Ishikawa (cell line): ENCODE measurements at regions not wholly inside any gene's neighbourhood (a gene's known extent, or its start where the extent isn't known, plus 50 kb on each side); places are given as distances from the start of the nearest gene placed in this dataset.

Source experiments
- CEBPB ChIP-seq: IDR thresholded peaks from 2 replicates; pipeline ENCODE4 v1.6.1; 2012
- CREB1 ChIP-seq: IDR thresholded peaks from 2 replicates; pipeline ENCODE4 v1.6.1; 2012; ENCODE audit warnings: low read depth
- EGR1 ChIP-seq: IDR thresholded peaks from 2 replicates; pipeline ENCODE4 v1.6.1; 2012
- EP300 ChIP-seq: IDR thresholded peaks from 2 replicates; pipeline ENCODE4 v1.6.1; 2012; ENCODE audit warnings: borderline replicate concordance
- FOXM1 ChIP-seq: IDR thresholded peaks from 2 replicates; pipeline ENCODE4 v1.6.1; 2012; ENCODE audit warnings: low read depth, borderline replicate concordance
- MAX ChIP-seq: IDR thresholded peaks from 2 replicates; pipeline ENCODE4 v1.6.1; 2012
- NFIC ChIP-seq: IDR thresholded peaks from 2 replicates; pipeline ENCODE4 v1.6.1; 2012
- RAD21 ChIP-seq: IDR thresholded peaks from 2 replicates; pipeline ENCODE4 v1.6.1; 2012; ENCODE audit warnings: low read depth
- REST ChIP-seq: IDR thresholded peaks from 2 replicates; pipeline ENCODE4 v1.6.1; 2012; ENCODE audit warnings: low read depth, mild to moderate bottlenecking
- TAF1 ChIP-seq: IDR thresholded peaks from 2 replicates; pipeline ENCODE4 v1.6.1; 2012; ENCODE audit warnings: low read depth, mild to moderate bottlenecking
- TCF12 ChIP-seq: IDR thresholded peaks from 2 replicates; pipeline ENCODE4 v1.6.1; 2012; ENCODE audit warnings: low read depth
- TEAD4 ChIP-seq: IDR thresholded peaks from 2 replicates; pipeline ENCODE4 v1.6.1; 2012
- USF1 ChIP-seq: IDR thresholded peaks from 2 replicates; pipeline ENCODE4 v1.6.1; 2012
- YY1 ChIP-seq: IDR thresholded peaks from 2 replicates; pipeline ENCODE4 v1.6.1; 2012; ENCODE audit warnings: low read depth
- ZBTB7A ChIP-seq: IDR thresholded peaks from 2 replicates; pipeline ENCODE4 v1.6.1; 2012; ENCODE audit warnings: low read depth

GRCh38 chr13:106814463-106814862, 246.5 kb upstream of the ARGLU1 start:
- TF ChIP-seq NFIC, result no peak
- no peak for TF ChIP-seq EP300

GRCh38 chr13:106810069-106810468, 242.1 kb upstream of the ARGLU1 start:
- no peak for TF ChIP-seq MAX
- no peak for TF ChIP-seq TEAD4
- no peak for TF ChIP-seq NFIC
- TF ChIP-seq USF1, result no peak
- no peak for TF ChIP-seq CEBPB
- TF ChIP-seq REST, result no peak
- no peak for TF ChIP-seq ZBTB7A
- TF ChIP-seq YY1, result no peak
- no peak for TF ChIP-seq CREB1
- TF ChIP-seq TCF12, result no peak
- TF ChIP-seq RAD21, result no peak
- TF ChIP-seq FOXM1, result no peak

- no peak for TF ChIP-seq MAX
- no peak for TF ChIP-seq YY1
- no peak for TF ChIP-seq CEBPB
- TF ChIP-seq REST, result no peak
- TF ChIP-seq NFIC, result no peak
- no peak for TF ChIP-seq CREB1
- TF ChIP-seq RAD21, result no peak
- no peak for TF ChIP-seq EGR1
- TF ChIP-seq FOXM1, result no peak
- TF ChIP-seq TCF12, result no peak
- no peak for TF ChIP-seq TEAD4
- no peak for TF ChIP-seq ZBTB7A
- TF ChIP-seq TAF1, result no peak
- no peak for TF ChIP-seq USF1
Measured at GRCh38 chr13:106804991-106805390, 237.1 kb upstream of the ARGLU1 start.

GRCh38 chr13:106802917-106803316, 235.0 kb upstream of the ARGLU1 start:
- TF ChIP-seq YY1 (no peak), TEAD4 (no peak), CEBPB (no peak), TAF1 (no peak), ZBTB7A (no peak), REST (no peak), USF1 (no peak)

- TF ChIP-seq YY1 (no peak), CEBPB (no peak), TEAD4 (no peak), EGR1 (no peak), FOXM1 (no peak), ZBTB7A (no peak), TCF12 (no peak), NFIC (no peak), REST (no peak), USF1 (no peak), CREB1 (no peak), EP300 (no peak), MAX (no peak), TAF1 (no peak), RAD21 (no peak)
Measured at GRCh38 chr13:106799781-106800335, 231.9 kb upstream of the ARGLU1 start.
